OCI-LY3 (cell line): ENCODE measurements at regions not wholly inside any gene's neighbourhood (a gene's known extent, or its start where the extent isn't known, plus 50 kb on each side); places are given as distances from the start of the nearest gene placed in this dataset.

Source experiments
- H2AFZ ChIP-seq: fragments of 200-600, 300-600 bp; shearing (Covaris generic); 2 replicates; pipeline ENCODE4 v1.6.0; 2014; ENCODE audit warnings: antibody characterized with exemption, low read depth, low read length
- H3K27ac ChIP-seq: fragments of 200-600, 300-600 bp; sonication (generic); 2 replicates; pipeline ENCODE4 v1.5.1; 2014; ENCODE audit warnings: mild to moderate bottlenecking, low read length, moderate library complexity, mixed read lengths
- H3K27me3 ChIP-seq: fragments of 200-600, 300-600 bp; sonication (generic); 2 replicates; pipeline ENCODE4 v1.6.1; 2014; ENCODE audit warnings: low read depth, low read length, mixed read lengths
- H3K36me3 ChIP-seq: fragments of 200-600, 300-600 bp; sonication (generic); replicated peaks from 2 replicates; pipeline ENCODE3; 2014; ENCODE audit warnings: low read depth, low read length, mixed read lengths
- H3K4me1 ChIP-seq: fragments of 300-600, 200-600 bp; sonication (generic); 2 replicates; pipeline ENCODE4 v1.6.1; 2014; ENCODE audit warnings: low read length, mixed read lengths
- H3K4me2 ChIP-seq: fragments of 200-600, 300-600 bp; sonication (generic); 2 replicates; pipeline ENCODE4 v1.6.1; 2014; ENCODE audit warnings: low read length, mixed read lengths
- H3K4me3 ChIP-seq: fragments of 300-600, 200-600 bp; sonication (generic); 2 replicates; pipeline ENCODE4 v1.5.1; 2014; ENCODE audit warnings: antibody characterized with exemption, mild to moderate bottlenecking, low read length, moderate library complexity
- H3K79me2 ChIP-seq: fragments of 300-600, 200-600 bp; shearing (Covaris generic); 2 replicates; pipeline ENCODE4 v1.6.1; 2014; ENCODE audit warnings: mild to moderate bottlenecking, low read length, mixed read lengths
- H3K9ac ChIP-seq: fragments of 300-600, 200-600 bp; shearing (Covaris generic); 2 replicates; pipeline ENCODE4 v1.6.0; 2014; ENCODE audit warnings: mild to moderate bottlenecking, low read length, moderate library complexity
- H3K9me3 ChIP-seq: fragments of 200-600, 300-600 bp; shearing (Covaris generic); 2 replicates; pipeline ENCODE4 v1.6.1; 2014; ENCODE audit warnings: low read length, mixed read lengths; ENCODE audit not compliant: insufficient read depth
- H4K20me1 ChIP-seq: fragments of 200-600, 300-600 bp; sonication (generic); 2 replicates; pipeline ENCODE4 v1.6.1; 2016; ENCODE audit warnings: low read length, mixed read lengths; ENCODE audit not compliant: insufficient read depth
- EZH2phosphoT487 ChIP-seq: fragments of 200-600 bp; shearing (Covaris generic); IDR thresholded peaks from 2 replicates; pipeline ENCODE4 v1.6.1; 2018; ENCODE audit warnings: antibody characterized with exemption, mixed run types, low read depth
- TF ChIP-seq, protein P1 (sequence below): fragments of 200-600, 300-600 bp; sonication (generic); IDR thresholded peaks from 2 replicates; pipeline ENCODE4 v1.5.1; 2014; ENCODE audit warnings: antibody characterized with exemption, low read length, low read depth

DNA sequence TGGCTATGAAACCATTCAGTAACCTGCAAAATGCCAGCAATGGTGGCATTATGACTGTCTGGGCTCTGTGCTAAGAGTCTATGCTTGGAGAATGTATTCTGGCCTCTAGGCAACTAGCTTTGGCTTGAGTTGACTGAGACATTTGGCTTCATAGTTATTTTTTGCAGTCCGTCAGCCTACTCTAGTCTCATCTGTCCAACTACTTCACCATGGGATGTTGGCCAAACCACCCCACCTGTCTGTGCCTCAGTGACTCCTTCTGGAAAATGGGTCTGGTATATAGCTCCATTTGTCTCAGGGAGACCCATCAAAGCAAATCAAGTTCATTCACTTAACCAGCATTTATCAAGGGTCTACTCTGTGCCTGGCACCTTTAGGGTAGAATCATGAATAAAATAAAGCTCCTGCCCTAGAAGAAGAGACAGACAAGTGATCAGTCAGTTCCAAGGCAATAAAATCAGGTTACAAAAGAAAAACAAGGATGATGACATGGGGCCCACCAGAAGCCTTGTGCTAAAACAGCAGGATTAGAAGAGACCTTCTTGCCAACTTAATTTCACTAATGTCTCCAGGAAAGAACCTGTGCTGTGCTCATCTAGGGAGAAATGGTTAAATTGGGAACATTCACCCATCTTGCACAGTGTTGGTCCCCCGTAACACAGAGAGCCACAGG, 102.4 kb upstream of the ARMC2 start:
- Histone ChIP-seq H2AFZ (no peak overlapping the region), H3K9ac (no peak overlapping the region), H4K20me1 (no peaks in the 10 kb centered on the region), H3K27ac (no peak overlapping the region), H3K4me3 (no peak overlapping the region), H3K27me3 (peaks cover 48% of the 10 kb centered on the region), H3K4me1 (no peaks in the 10 kb centered on the region), H3K9me3 (no peaks in the 10 kb centered on the region), H3K79me2 (no peaks in the 10 kb centered on the region), H3K4me2 (no peak overlapping the region), H3K36me3 (no peaks in the 10 kb centered on the region)
- TF ChIP-seq, protein P1, sequence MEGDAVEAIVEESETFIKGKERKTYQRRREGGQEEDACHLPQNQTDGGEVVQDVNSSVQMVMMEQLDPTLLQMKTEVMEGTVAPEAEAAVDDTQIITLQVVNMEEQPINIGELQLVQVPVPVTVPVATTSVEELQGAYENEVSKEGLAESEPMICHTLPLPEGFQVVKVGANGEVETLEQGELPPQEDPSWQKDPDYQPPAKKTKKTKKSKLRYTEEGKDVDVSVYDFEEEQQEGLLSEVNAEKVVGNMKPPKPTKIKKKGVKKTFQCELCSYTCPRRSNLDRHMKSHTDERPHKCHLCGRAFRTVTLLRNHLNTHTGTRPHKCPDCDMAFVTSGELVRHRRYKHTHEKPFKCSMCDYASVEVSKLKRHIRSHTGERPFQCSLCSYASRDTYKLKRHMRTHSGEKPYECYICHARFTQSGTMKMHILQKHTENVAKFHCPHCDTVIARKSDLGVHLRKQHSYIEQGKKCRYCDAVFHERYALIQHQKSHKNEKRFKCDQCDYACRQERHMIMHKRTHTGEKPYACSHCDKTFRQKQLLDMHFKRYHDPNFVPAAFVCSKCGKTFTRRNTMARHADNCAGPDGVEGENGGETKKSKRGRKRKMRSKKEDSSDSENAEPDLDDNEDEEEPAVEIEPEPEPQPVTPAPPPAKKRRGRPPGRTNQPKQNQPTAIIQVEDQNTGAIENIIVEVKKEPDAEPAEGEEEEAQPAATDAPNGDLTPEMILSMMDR: no peak

DNA sequence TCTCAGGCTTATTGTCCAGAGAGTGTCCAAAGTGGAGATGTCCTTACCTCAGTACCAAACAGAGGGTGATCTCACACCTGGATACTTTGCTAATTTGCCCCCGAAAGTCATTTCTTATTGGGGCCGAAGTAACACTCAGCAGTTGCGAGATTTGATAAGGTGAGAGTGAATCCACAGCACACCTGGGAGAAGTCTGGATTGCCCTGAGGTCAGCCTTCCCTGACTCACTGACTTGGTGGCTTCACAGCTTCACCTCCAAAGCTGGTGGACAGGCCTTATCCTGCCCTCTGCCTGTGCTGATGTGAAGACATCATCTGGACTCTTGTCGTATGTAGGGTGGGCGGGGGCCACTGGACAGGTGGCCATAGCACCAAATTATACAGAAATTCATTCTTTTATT, 101.9 kb upstream of the ARMC2 start:
- Histone ChIP-seq H3K4me2 (no peak overlapping the region), H3K4me3 (no peak overlapping the region), H3K79me2 (no peaks in the 10 kb centered on the region), H4K20me1 (no peaks in the 10 kb centered on the region), H3K27me3 (peaks cover 48% of the 10 kb centered on the region), H3K9ac (no peak overlapping the region), H3K9me3 (no peaks in the 10 kb centered on the region), H3K27ac (no peak overlapping the region), H2AFZ (no peak overlapping the region), H3K36me3 (no peaks in the 10 kb centered on the region), H3K4me1 (no peaks in the 10 kb centered on the region)
- no peak for TF ChIP-seq EZH2phosphoT487
- TF ChIP-seq, protein P1: no peak

DNA sequence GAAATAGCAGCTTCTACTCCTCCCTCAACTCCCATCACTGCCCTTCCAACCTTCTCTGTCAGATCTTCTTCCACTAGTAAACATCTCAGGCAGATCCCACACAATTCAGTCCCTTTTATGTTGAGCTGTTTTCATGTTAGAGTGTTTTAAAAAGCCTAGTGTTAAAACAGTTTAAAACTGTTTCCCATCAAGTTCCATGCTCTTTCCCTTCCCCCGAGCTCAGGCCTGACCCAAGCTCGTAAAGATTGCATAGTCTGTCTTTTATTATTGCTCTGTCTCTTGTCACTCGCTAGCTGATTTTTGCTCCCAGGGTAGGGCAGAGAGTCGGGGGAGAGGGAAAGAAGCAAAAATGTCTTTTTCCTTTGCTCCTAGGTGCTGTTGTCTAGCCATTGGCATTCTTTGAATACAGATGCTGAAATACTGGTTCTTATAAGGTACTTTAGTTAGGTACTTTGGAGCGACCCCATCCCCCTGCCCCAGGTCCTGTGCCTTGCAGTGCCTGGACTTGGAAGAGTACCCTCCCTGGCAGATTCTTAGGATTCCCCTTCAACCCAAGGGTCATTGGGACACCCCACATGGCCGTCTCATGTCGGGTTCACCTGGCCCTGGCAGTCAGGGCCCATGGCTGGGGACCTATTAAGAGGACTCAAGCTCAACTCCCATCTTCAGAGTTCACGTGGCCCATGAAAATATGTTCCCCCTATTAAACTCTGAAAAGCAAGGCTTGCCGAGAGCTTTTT, 101.2 kb upstream of the ARMC2 start:
- H3K27me3 ChIP-seq: peaks cover 48% of the 10 kb centered on the region
- no peak overlapping the region for H3K4me2 ChIP-seq
- H3K4me1 ChIP-seq: no peaks in the 10 kb centered on the region
- no peak overlapping the region for H3K27ac ChIP-seq
- H3K9me3 ChIP-seq: no peaks in the 10 kb centered on the region
- H3K36me3 ChIP-seq: no peaks in the 10 kb centered on the region
- H4K20me1 ChIP-seq: no peaks in the 10 kb centered on the region
- no peak overlapping the region for H3K9ac ChIP-seq
- no peak overlapping the region for H2AFZ ChIP-seq
- H3K4me3 ChIP-seq: no peak overlapping the region
- H3K79me2 ChIP-seq: no peaks in the 10 kb centered on the region
- TF ChIP-seq, protein P1: no peak
- no peak for TF ChIP-seq EZH2phosphoT487

DNA sequence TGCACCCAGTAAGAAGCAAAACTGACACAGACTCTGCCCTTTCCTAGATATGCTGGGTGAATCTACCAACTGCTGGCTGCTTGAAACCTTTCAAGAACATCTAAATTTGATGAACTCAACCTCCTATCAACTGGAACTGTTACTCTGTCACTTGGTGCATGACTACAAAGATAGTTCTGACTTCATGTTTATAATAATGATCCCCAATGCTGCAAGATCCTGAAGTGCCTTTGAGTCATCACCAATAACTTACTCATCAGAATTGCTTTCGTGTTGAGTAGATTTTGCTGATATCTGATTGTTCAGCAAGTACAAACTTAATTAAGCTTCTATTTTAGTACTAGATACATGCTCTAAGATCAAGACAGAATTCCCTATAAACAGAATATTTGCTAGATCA, 100.2 kb upstream of the ARMC2 start:
- no peaks in the 10 kb centered on the region for H3K4me1 ChIP-seq
- no peaks in the 10 kb centered on the region for H3K9me3 ChIP-seq
- no peak overlapping the region for H3K4me2 ChIP-seq
- H3K4me3 ChIP-seq: no peak overlapping the region
- no peak overlapping the region for H2AFZ ChIP-seq
- TF ChIP-seq, protein P1: no peak
- TF ChIP-seq EZH2phosphoT487: no peak
- H3K9ac ChIP-seq: no peak overlapping the region
- H3K27me3 ChIP-seq: peaks cover 48% of the 10 kb centered on the region
- H3K27ac ChIP-seq: no peak overlapping the region
- H4K20me1 ChIP-seq: no peaks in the 10 kb centered on the region
- no peaks in the 10 kb centered on the region for H3K79me2 ChIP-seq
- no peaks in the 10 kb centered on the region for H3K36me3 ChIP-seq
